ENCODE measurements at regions not wholly inside any gene's neighbourhood (a gene's known extent, or its start where the extent isn't known, plus 50 kb on each side); places are given as distances from the start of the nearest gene placed in this dataset.

DNA sequence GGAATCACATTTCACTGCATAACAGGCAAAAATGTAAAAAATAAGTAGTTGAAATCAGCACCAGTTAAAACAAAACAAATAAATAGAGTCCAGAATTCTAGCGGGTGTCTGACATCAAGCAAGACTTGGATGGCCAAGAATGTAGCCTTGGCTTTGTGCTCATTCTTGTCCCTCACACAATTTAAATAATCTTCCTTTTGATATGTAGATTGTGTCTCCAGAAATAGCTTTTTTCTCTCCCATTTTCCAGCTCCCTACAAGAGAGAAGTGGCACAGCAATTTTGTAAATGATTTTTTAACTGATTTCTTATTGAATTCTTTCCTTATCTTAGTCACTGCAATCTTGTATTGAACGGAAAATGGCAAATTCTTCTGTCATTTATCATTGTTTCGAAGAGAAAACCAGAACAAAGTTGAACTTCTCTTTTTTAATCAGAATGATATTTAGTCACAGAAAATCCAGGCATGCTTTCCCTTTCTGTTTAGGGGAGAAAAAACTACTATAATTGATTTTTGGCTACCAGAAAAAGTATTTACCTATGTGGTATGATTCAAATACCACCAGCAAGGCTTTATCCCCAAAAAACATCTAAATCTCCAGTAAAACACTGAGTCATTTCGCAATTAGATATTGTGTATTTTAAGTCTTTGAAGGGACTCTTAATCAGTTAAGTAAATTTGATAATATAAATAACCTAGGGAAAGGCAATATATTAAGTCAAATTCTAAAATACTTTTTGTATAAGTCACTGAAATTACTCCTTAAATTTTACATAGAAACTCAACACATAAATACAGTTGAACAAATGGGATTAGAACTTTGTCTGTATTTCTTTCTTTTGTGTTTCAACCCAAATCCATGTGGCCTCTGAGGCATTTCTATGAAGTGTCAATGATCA, 481.7 kb downstream of the GBE1 start:
- no peak overlapping the region for H3K4me3 ChIP-seq
- WGBS, result 80% methylated on average over 4 of the region's 4 CpGs
- intact Hi-C loops (cut with DNase I), result no loop called here
- H3K9me3 ChIP-seq, result no peaks in the 10 kb centered on the region
- TF ChIP-seq POLR2A (IDR thresholded peaks at IDR 0.05) (no peak), POLR2AphosphoS5 (IDR thresholded peaks at IDR 0.05) (no peak)
- TF ChIP-seq, protein P1, sequence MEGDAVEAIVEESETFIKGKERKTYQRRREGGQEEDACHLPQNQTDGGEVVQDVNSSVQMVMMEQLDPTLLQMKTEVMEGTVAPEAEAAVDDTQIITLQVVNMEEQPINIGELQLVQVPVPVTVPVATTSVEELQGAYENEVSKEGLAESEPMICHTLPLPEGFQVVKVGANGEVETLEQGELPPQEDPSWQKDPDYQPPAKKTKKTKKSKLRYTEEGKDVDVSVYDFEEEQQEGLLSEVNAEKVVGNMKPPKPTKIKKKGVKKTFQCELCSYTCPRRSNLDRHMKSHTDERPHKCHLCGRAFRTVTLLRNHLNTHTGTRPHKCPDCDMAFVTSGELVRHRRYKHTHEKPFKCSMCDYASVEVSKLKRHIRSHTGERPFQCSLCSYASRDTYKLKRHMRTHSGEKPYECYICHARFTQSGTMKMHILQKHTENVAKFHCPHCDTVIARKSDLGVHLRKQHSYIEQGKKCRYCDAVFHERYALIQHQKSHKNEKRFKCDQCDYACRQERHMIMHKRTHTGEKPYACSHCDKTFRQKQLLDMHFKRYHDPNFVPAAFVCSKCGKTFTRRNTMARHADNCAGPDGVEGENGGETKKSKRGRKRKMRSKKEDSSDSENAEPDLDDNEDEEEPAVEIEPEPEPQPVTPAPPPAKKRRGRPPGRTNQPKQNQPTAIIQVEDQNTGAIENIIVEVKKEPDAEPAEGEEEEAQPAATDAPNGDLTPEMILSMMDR (IDR thresholded peaks at IDR 0.05), result no peak
- no peak overlapping the region for H3K27ac ChIP-seq
- no peaks in the 10 kb centered on the region for H3K36me3 ChIP-seq
- H3K4me1 ChIP-seq (replicated peaks), result no peaks in the 10 kb centered on the region
- no peak for DNase-seq (ENCODE audit: low spot score)
- H3K27me3 ChIP-seq (replicated peaks; ENCODE audit: insufficient read depth), result no peaks in the 10 kb centered on the region

DNA sequence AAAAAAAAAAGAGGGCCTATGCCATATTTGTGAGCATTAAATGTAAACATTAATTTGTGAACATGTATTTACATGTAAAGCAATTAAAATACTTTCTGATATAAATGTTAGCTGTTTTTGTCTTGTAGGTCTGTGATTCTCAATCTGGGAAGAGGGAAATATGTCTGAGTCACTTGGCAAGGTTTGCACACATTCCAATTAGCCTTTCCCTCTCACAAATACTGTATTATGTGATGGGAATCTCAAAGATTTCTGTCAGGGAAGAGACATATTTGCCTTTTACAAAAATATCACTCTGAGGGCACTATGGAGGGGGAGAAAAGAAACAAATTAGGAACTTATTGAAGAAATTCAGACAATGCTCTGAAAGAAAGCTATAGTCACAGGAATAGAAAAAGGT, 483.6 kb downstream of the GBE1 start:
- DNase-seq (ENCODE audit: low spot score), result no peak
- intact Hi-C loops (cut with DNase I), result no loop called here

DNA sequence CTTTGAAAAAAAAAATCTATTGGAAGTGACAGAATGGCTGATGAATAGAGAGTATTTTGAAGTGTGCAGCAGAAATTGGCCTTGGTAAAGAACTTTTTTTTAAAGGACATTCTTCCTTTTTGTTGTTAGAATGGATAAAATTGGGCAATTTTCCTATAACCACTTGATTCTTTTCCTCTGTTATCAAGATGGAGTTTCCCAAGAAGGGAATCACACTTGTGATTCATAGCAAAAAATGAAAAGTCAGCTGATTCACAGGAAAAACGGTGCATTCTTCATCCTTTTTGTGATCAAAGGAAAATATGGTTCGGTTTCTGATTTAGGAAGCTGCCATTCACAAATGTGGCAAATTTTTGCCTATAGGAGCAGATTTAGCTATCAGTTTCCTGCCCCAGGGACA, 486.8 kb downstream of the GBE1 start:
- no peaks in the 10 kb centered on the region for H3K27me3 ChIP-seq (replicated peaks; ENCODE audit: insufficient read depth)
- H3K36me3 ChIP-seq, result no peaks in the 10 kb centered on the region
- no peaks in the 10 kb centered on the region for H3K9me3 ChIP-seq
- DNase-seq (ENCODE audit: low spot score), result no peak
- no peak for TF ChIP-seq POLR2AphosphoS5 (IDR thresholded peaks at IDR 0.05)
- TF ChIP-seq POLR2A (IDR thresholded peaks at IDR 0.05), result no peak
- TF ChIP-seq, protein P1 (IDR thresholded peaks at IDR 0.05), result no peak
- H3K4me1 ChIP-seq (replicated peaks), result no peaks in the 10 kb centered on the region
- no peak overlapping the region for H3K27ac ChIP-seq
- H3K4me3 ChIP-seq, result no peak overlapping the region
- intact Hi-C loops (cut with DNase I), result no loop called here
- WGBS, result 85% methylated on average over 2 of the region's 2 CpGs

More for the DNA sequence above, 483.6 kb downstream of the GBE1 start:
- Histone ChIP-seq H3K9me3 (no peaks in the 10 kb centered on the region), H3K27ac (no peak overlapping the region), H3K4me1 (replicated peaks) (no peaks in the 10 kb centered on the region), H3K4me3 (no peak overlapping the region), H3K36me3 (no peaks in the 10 kb centered on the region), H3K27me3 (replicated peaks; ENCODE audit: insufficient read depth) (no peaks in the 10 kb centered on the region)
- TF ChIP-seq POLR2AphosphoS5 (IDR thresholded peaks at IDR 0.05), result no peak
- TF ChIP-seq, protein P1 (IDR thresholded peaks at IDR 0.05), result no peak
- TF ChIP-seq POLR2A (IDR thresholded peaks at IDR 0.05), result no peak

DNA sequence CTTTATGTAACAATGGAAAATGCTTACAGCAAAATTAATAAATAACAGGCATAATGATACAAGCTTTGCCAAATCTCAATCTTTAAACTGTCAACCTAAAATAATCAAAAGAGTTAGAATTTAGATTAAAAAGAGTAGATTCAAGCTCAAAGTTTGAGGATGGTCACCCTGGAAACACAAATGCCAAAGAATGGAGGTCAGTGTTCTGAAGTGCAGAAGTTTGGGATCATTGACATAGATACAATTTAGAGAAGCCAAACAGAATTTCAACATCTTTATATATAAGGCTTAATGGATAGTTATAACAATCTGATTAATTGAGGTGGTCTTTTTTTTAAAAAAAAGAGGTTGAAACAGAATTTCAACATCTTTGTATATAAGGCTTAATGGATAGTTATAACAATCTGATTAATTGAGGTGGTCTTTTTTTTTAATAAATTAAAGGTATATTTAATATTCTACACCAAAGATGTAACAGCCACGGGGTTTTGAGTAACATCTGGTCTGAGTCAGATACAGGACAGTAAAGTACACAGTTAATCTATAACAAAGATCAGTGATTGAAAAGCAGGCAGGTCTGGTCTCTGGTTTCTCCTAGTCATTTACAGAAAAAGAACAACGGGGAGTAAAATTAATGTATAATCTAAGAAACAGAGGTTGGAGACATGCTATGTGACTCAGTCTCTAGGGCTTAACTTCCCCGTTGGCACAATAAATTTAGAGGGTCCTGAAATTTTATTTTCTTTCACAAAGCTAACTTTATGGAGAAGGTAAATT, 490.7 kb downstream of the GBE1 start:
- Histone ChIP-seq H3K4me1 (replicated peaks) (no peaks in the 10 kb centered on the region), H3K27ac (no peak overlapping the region), H3K9me3 (no peaks in the 10 kb centered on the region), H3K27me3 (replicated peaks; ENCODE audit: insufficient read depth) (no peaks in the 10 kb centered on the region), H3K36me3 (no peaks in the 10 kb centered on the region), H3K4me3 (no peak overlapping the region)
- WGBS, result 30% methylated on average over 3 of the region's 3 CpGs
- TF ChIP-seq, protein P1 (IDR thresholded peaks at IDR 0.05), result no peak
- TF ChIP-seq POLR2AphosphoS5 (IDR thresholded peaks at IDR 0.05), result no peak
- TF ChIP-seq POLR2A (IDR thresholded peaks at IDR 0.05), result no peak
- DNase-seq (ENCODE audit: low spot score), result no peak
- intact Hi-C loops (cut with DNase I), result no loop called here

Measured in prostate gland (tissue), 2 donors.